Coronary artery (tissue), 2 donors: ENCODE measurements at regions not wholly inside any gene's neighbourhood (a gene's known extent, or its start where the extent isn't known, plus 50 kb on each side); places are given as distances from the start of the nearest gene placed in this dataset.

Source experiments
- DNase-seq: peaks from one replicate; pipeline ENCODE4 v3.0.0-alpha.2; 2017; ENCODE audit warnings: low spot score
- H3K27ac ChIP-seq, 2 donors: fragments of 200-600 bp; sonication (generic); one replicate each; pipeline ENCODE4 v1.5.1; 2016 to 2019
- H3K4me3 ChIP-seq: fragments of 200-600 bp; sonication (generic); 2 replicates; pipeline ENCODE4 v1.5.1; 2016; ENCODE audit warnings: mild to moderate bottlenecking, moderate library complexity
- CTCF ChIP-seq: fragments of 200-600 bp; sonication (generic); IDR thresholded peaks from one replicate; pipeline ENCODE4 v1.5.1; 2019; ENCODE audit warnings: antibody characterized with exemption

GRCh38 chr2:30331038-30331437 lies 99.7 kb downstream of the LBH start:
- no peak for TF ChIP-seq CTCF
- H3K27ac ChIP-seq: no peak overlapping the region
- H3K4me3 ChIP-seq: no peak overlapping the region
- DNase-seq: no peak

GRCh38 chr2:30331869-30332268 lies 100.5 kb downstream of the LBH start:
- H3K27ac ChIP-seq: no peak overlapping the region
- TF ChIP-seq CTCF: no peak
- no peak overlapping the region for H3K4me3 ChIP-seq
- DNase-seq: no peak

- Histone ChIP-seq H3K27ac (no peak overlapping the region), H3K4me3 (no peak overlapping the region)
- no peak for TF ChIP-seq CTCF
- no peak for DNase-seq
Observed at GRCh38 chr2:30332791-30333453, 101.6 kb downstream of the LBH start.

GRCh38 chr2:30334762-30335363 lies 103.5 kb downstream of the LBH start:
- H3K27ac ChIP-seq: no peak overlapping the region
- no peak for TF ChIP-seq CTCF

GRCh38 chr2:30336084-30336483 lies 104.8 kb downstream of the LBH start:
- TF ChIP-seq CTCF: no peak
- no peak for DNase-seq
- H3K4me3 ChIP-seq: no peak overlapping the region
- no peak overlapping the region for H3K27ac ChIP-seq

More at GRCh38 chr2:30334762-30335363, 103.5 kb downstream of the LBH start:
- H3K4me3 ChIP-seq: no peak overlapping the region
- no peak for DNase-seq

GRCh38 chr2:30336978-30337841 lies 105.9 kb downstream of the LBH start:
- no peak for DNase-seq
- Histone ChIP-seq H3K4me3 (no peak overlapping the region), H3K27ac (no peak overlapping the region)
- no peak for TF ChIP-seq CTCF
